BJ (cell line): ENCODE measurements at regions not wholly inside any gene's neighbourhood (a gene's known extent, or its start where the extent isn't known, plus 50 kb on each side); places are given as distances from the start of the nearest gene placed in this dataset.
"Not testable (repeated sequence)": the region's sequence is repeated elsewhere in the genome, so short reads cannot be mapped to it uniquely, and the experiment has no call there.

Source experiments
- CTCF ChIA-PET: fragments of 350-600 bp; formaldehyde crosslinking; extraction: SDS; loops from one replicate; lab custom pipeline; 2021; ENCODE audit warnings: antibody characterized with exemption, inconsistent platforms; lab: Yijun Ruan, JAX
- POLR2A ChIA-PET: fragments of 300-600 bp; sonication (Branson Sonifier 250); formaldehyde crosslinking; extraction: SDS; loops from one replicate; lab custom pipeline; 2021; ENCODE audit warnings: antibody characterized with exemption; lab: Charles Lee
- DNase-seq: peaks from one replicate; pipeline ENCODE4 v3.0.0-alpha.2; 2011; ENCODE audit warnings: low read depth
- H3K27me3 ChIP-seq: 2 replicates; pipeline ENCODE4 v1.6.0; 2011; ENCODE audit warnings: low read length; ENCODE audit not compliant: control insufficient read depth, insufficient read depth
- H3K36me3 ChIP-seq: 2 replicates; pipeline ENCODE4 v1.5.1; 2011; ENCODE audit warnings: low read length; ENCODE audit not compliant: control insufficient read depth, insufficient read depth
- H3K4me3 ChIP-seq: 2 replicates; pipeline ENCODE4 v1.5.1; 2011; ENCODE audit warnings: low read depth, mild to moderate bottlenecking, control low read depth, low read length
- CTCF ChIP-seq: IDR thresholded peaks from 2 replicates; pipeline ENCODE4 v1.5.1; 2011; ENCODE audit warnings: low read depth, mild to moderate bottlenecking, control low read depth, inconsistent platforms, low read length, moderate library complexity; ENCODE audit not compliant: insufficient read depth

- POLR2A ChIA-PET: no interaction called here
- CTCF ChIA-PET: no interaction called here
- Histone ChIP-seq H3K27me3 (no peaks in the 10 kb centered on the region), H3K36me3 (no peaks in the 10 kb centered on the region), H3K4me3 (no peak overlapping the region)
- TF ChIP-seq CTCF: no peak
- DNase-seq: no peak
Observed at GRCh38 chr4:19214591-19215186, 1037.0 kb upstream of the SLIT2 start.

GRCh38 chr4:19213388-19213787, 1038.3 kb upstream of the SLIT2 start:
- Histone ChIP-seq H3K36me3 (no peaks in the 10 kb centered on the region), H3K27me3 (no peaks in the 10 kb centered on the region), H3K4me3 (no peak overlapping the region)
- TF ChIP-seq CTCF: no peak
- ChIA-PET POLR2A (no interaction called here), CTCF (no interaction called here)
- DNase-seq: no peak

- Histone ChIP-seq H3K36me3 (no peaks in the 10 kb centered on the region), H3K27me3 (no peaks in the 10 kb centered on the region), H3K4me3 (no peak overlapping the region)
- ChIA-PET CTCF (no interaction called here), POLR2A (no interaction called here)
- TF ChIP-seq CTCF: no peak
- no peak for DNase-seq
Observed at GRCh38 chr4:19205853-19206252, 1045.9 kb upstream of the SLIT2 start.

- CTCF ChIA-PET: interaction anchor here (0.9 to 1.0 kb wide), 2 partner anchors 12 to 18 kb away, joined by 3 to 4 read pairs; no protein-coding TSS in a partner anchor
- H3K4me3 ChIP-seq, H3K36me3 ChIP-seq, DNase-seq, POLR2A ChIA-PET, H3K27me3 ChIP-seq: not testable (repeated sequence)
Observed at GRCh38 chr4:19197838-19198237, 1053.9 kb upstream of the SLIT2 start.

GRCh38 chr4:19195696-19196095, 1056.0 kb upstream of the SLIT2 start:
- H3K4me3 ChIP-seq: no peak overlapping the region
- DNase-seq: no peak
- ChIA-PET CTCF (interaction anchor here (0.6 kb wide), 1 partner anchor 1121 kb away, joined by 4 read pairs; no protein-coding TSS in a partner anchor), POLR2A (no interaction called here)
- TF ChIP-seq CTCF: no peak
- H3K36me3 ChIP-seq: no peaks in the 10 kb centered on the region
- H3K27me3 ChIP-seq: no peaks in the 10 kb centered on the region

GRCh38 chr4:19194672-19195071, 1057.0 kb upstream of the SLIT2 start:
- no peak for TF ChIP-seq CTCF
- POLR2A ChIA-PET: no interaction called here
- DNase-seq: no peak
- Histone ChIP-seq H3K27me3 (no peaks in the 10 kb centered on the region), H3K36me3 (no peaks in the 10 kb centered on the region), H3K4me3 (no peak overlapping the region)
- CTCF ChIA-PET: no interaction called here
